GM23248 (cell line): ENCODE measurements at regions not wholly inside any gene's neighbourhood (a gene's known extent, or its start where the extent isn't known, plus 50 kb on each side); places are given as distances from the start of the nearest gene placed in this dataset.

Experiments used
- DNase-seq: peaks from one replicate; pipeline ENCODE4 v3.0.0-alpha.2; 2015
- H2AFZ ChIP-seq: fragments of 200-600 bp; sonication (generic); 2 replicates; pipeline ENCODE4 v1.6.1; 2016; ENCODE audit warnings: antibody characterized with exemption
- H3F3A ChIP-seq: fragments of 200-600 bp; sonication (generic); 2 replicates; pipeline ENCODE4 v1.6.1; 2016; ENCODE audit warnings: mild to moderate bottlenecking, antibody characterized with exemption, mixed run types; ENCODE audit not compliant: insufficient read depth
- H3K27ac ChIP-seq: fragments of 200-600 bp; sonication (generic); 2 replicates; pipeline ENCODE4 v1.5.1; 2016; ENCODE audit warnings: mild to moderate bottlenecking
- H3K27me3 ChIP-seq: fragments of 200-600 bp; sonication (generic); replicated peaks from 2 replicates; pipeline ENCODE4 v1.6.1; 2016; ENCODE audit warnings: mild to moderate bottlenecking; ENCODE audit not compliant: insufficient read depth
- H3K36me3 ChIP-seq: fragments of 200-600 bp; sonication (generic); 2 replicates; pipeline ENCODE4 v1.6.1; 2016; ENCODE audit warnings: low read depth, mild to moderate bottlenecking
- H3K4me1 ChIP-seq: fragments of 200-600 bp; sonication (generic); 2 replicates; pipeline ENCODE4 v1.6.1; 2016; ENCODE audit warnings: mild to moderate bottlenecking; ENCODE audit not compliant: insufficient read depth
- H3K4me2 ChIP-seq: fragments of 200-600 bp; sonication (generic); one replicate; pipeline ENCODE4 v1.6.1; 2016; ENCODE audit warnings: mild to moderate bottlenecking; ENCODE audit not compliant: unreplicated experiment
- H3K4me3 ChIP-seq: fragments of 200-600 bp; sonication (generic); 2 replicates; pipeline ENCODE4 v1.5.1; 2016; ENCODE audit warnings: mild to moderate bottlenecking
- H3K79me2 ChIP-seq: fragments of 200-600 bp; sonication (generic); 2 replicates; pipeline ENCODE4 v1.6.1; 2016; ENCODE audit warnings: mild to moderate bottlenecking; ENCODE audit not compliant: insufficient read depth
- H3K9ac ChIP-seq: fragments of 200-600 bp; sonication (generic); 2 replicates; pipeline ENCODE4 v1.6.1; 2016; ENCODE audit warnings: mild to moderate bottlenecking
- H3K9me2 ChIP-seq: fragments of 200-600 bp; sonication (generic); 2 replicates; pipeline ENCODE4 v1.6.1; 2016; ENCODE audit warnings: mixed run types, mild to moderate bottlenecking, moderate library complexity; ENCODE audit not compliant: insufficient read depth
- H3K9me3 ChIP-seq: fragments of 200-600 bp; sonication (generic); one replicate; pipeline ENCODE4 v1.6.1; 2017; ENCODE audit warnings: low read depth
- H4K20me1 ChIP-seq: fragments of 200-600 bp; sonication (generic); 2 replicates; pipeline ENCODE4 v1.6.0; 2016; ENCODE audit not compliant: insufficient read depth
- EZH2 ChIP-seq: fragments of 200-600 bp; sonication (generic); IDR thresholded peaks from 2 replicates; pipeline ENCODE4 v1.6.1; 2018; ENCODE audit warnings: antibody characterized with exemption, mild to moderate bottlenecking; ENCODE audit not compliant: insufficient read depth, poor library complexity, severe bottlenecking
- EZH2phosphoT487 ChIP-seq: fragments of 200-600 bp; sonication (generic); IDR thresholded peaks from 2 replicates; pipeline ENCODE4 v1.6.1; 2018; ENCODE audit warnings: antibody characterized with exemption, moderate library complexity, mild to moderate bottlenecking, low read depth; ENCODE audit not compliant: insufficient read depth
- whole genome bisulfite sequencing, 2 experiments: methylation state at CpG; one replicate each; pipeline ENCODE4 v1.1.6; 2015 to 2017; ENCODE audit warnings: low lambda C conversion rate in 2 of 2, low coverage in 1 of 2; ENCODE audit errors: missing lambda C conversion rate in 2 of 2; 5-methylcytosine and 5-hydroxymethylcytosine counted together
- in situ Hi-C: fragments of 300-500 bp; cut with MboI; formaldehyde crosslinking; loops from 2 replicates; pipeline ENCODE4 v1.15.0; 2020

DNA sequence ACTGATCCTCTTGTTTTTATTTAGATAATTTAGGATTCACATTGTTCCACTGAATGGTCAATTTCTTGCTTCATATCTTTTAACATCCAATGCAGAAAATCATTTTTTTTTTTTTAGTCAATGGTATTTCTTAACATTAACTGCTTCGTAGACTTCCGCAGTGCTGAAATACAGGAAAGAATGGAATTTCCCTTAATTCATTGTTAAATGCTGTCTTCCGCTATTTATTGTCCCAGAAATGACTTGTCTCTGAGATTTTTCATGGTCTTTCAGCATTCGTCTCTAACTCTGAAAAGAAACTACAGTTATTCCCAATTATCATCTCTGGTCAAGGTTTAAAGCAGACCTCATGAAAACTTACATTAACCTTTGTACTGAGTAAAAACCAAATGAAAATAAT, 1029.1 kb upstream of the MANEA start:
- Histone ChIP-seq H4K20me1 (no peaks in the 10 kb centered on the region), H3K27ac (no peak overlapping the region), H3K4me1 (no peaks in the 10 kb centered on the region), H3K9me2 (no peaks in the 10 kb centered on the region), H3K27me3 (no peaks in the 10 kb centered on the region), H2AFZ (no peak overlapping the region), H3F3A (no peaks in the 10 kb centered on the region), H3K36me3 (no peaks in the 10 kb centered on the region), H3K9me3 (no peaks in the 10 kb centered on the region), H3K4me2 (no peak overlapping the region), H3K79me2 (no peaks in the 10 kb centered on the region), H3K4me3 (no peak overlapping the region), H3K9ac (no peak overlapping the region)
- in situ Hi-C loops = no loop called here
- no peak for TF ChIP-seq EZH2
- no peak for TF ChIP-seq EZH2phosphoT487
- DNase-seq = no peak
- 21 to 28% methylated on average over 4 of the region's 4 CpGs for WGBS, 2 experiments

DNA sequence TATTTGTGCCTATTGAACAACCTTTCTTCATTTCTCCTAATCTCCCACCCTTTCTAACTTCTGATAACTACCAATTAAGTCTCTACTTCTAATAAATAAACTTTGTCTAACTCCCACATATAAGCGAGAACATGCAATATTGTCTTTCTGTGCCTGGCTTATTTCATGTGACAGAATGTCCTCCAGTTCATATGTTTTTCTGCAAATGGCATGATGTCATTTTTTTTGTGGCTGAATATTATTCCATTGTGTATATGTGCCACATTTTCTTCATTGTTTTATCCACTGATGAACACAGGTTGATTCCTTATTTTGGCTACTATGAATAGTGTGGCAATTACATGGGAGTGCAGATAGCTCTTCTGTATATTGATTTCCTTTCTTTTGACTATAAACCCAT, 1041.5 kb upstream of the MANEA start:
- Histone ChIP-seq H3K9me2 (no peaks in the 10 kb centered on the region), H3K4me3 (no peak overlapping the region), H3K27ac (no peak overlapping the region), H3K36me3 (no peaks in the 10 kb centered on the region), H3K9me3 (peaks cover 4% of the 10 kb centered on the region), H3K27me3 (no peaks in the 10 kb centered on the region), H3K9ac (no peak overlapping the region), H2AFZ (no peak overlapping the region), H3K79me2 (no peaks in the 10 kb centered on the region), H3K4me1 (no peaks in the 10 kb centered on the region), H3F3A (no peaks in the 10 kb centered on the region), H3K4me2 (no peak overlapping the region), H4K20me1 (no peaks in the 10 kb centered on the region)
- DNase-seq = no peak
- no peak for TF ChIP-seq EZH2
- TF ChIP-seq EZH2phosphoT487 = no peak
- in situ Hi-C loops = no loop called here
- 25 to 32% methylated on average over 1 of the region's 1 CpG for WGBS, 2 experiments

DNA sequence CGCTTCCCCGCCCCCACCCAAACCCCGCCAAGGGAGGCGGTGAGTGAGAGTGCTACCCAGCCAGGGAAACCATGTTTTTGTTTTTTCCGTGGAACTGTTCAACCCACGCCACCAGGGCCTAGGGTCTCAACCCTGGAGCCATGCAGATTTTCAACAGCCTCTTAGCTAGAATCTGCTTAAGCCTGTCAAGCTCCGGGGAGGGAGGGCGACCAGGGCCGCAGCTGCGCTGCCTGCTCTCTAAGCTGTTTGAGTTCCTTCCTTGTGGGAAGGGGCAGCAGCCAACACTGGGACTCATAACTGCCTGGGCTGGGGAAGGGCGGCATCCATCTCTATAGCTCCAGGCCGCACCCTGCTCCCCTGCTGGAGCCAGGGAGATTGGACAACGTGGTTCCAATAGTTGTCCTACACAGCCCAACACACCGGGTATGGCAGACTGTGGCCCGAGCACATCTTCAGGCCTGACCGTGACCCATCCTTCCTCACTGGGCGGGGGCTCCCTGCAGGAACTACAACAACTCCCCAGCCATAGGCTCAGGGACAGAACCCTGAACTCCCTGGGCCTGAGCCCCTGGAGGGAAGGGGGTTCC, 1065.7 kb upstream of the MANEA start:
- Histone ChIP-seq H3K4me3 (no peak overlapping the region), H3K9me2 (no peaks in the 10 kb centered on the region), H4K20me1 (no peaks in the 10 kb centered on the region), H3F3A (no peaks in the 10 kb centered on the region), H3K79me2 (no peaks in the 10 kb centered on the region), H3K36me3 (no peaks in the 10 kb centered on the region), H3K9me3 (peaks cover 2% of the 10 kb centered on the region), H3K9ac (no peak overlapping the region), H3K4me1 (no peaks in the 10 kb centered on the region), H2AFZ (no peak overlapping the region), H3K27me3 (no peaks in the 10 kb centered on the region), H3K4me2 (no peak overlapping the region), H3K27ac (no peak overlapping the region)
- TF ChIP-seq EZH2phosphoT487 (no peak), EZH2 (no peak)
- no peak for DNase-seq
- in situ Hi-C loops = no loop called here
- WGBS, 2 experiments = 42 to 44% methylated on average over 9 to 17 of the region's 17 CpGs

DNA sequence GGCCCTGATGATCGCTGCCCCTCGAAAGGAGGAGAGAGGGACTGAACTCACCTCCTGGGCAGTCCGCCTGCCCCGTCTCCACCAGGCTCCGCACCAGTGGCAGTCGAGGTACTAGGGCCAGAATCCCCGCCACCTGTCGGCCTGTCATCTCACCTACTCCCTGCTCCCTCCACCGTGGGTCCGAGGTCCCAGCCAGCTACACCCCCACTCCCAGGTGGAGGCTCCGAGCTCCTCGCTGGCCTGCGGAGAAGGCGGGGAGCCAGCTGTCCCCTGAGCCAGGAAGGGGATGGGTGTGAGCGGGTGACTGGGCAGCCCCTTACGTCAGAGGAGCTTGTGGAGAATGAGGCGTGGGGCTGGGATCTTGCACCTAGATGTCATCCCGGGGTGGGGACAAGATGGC, 1066.5 kb upstream of the MANEA start:
- WGBS, 2 experiments = 42 to 46% methylated on average over 18 of the region's 18 CpGs
- TF ChIP-seq EZH2 (no peak), EZH2phosphoT487 (no peak)
- Histone ChIP-seq H3K27ac (no peak overlapping the region), H4K20me1 (no peaks in the 10 kb centered on the region), H3K9ac (no peak overlapping the region), H3K27me3 (no peaks in the 10 kb centered on the region), H3K79me2 (no peaks in the 10 kb centered on the region), H3K4me3 (no peak overlapping the region), H3K9me2 (no peaks in the 10 kb centered on the region), H3F3A (no peaks in the 10 kb centered on the region), H3K36me3 (no peaks in the 10 kb centered on the region), H2AFZ (no peak overlapping the region), H3K4me2 (no peak overlapping the region), H3K4me1 (no peaks in the 10 kb centered on the region), H3K9me3 (peaks cover 2% of the 10 kb centered on the region)
- in situ Hi-C loops = no loop called here
- no peak for DNase-seq

DNA sequence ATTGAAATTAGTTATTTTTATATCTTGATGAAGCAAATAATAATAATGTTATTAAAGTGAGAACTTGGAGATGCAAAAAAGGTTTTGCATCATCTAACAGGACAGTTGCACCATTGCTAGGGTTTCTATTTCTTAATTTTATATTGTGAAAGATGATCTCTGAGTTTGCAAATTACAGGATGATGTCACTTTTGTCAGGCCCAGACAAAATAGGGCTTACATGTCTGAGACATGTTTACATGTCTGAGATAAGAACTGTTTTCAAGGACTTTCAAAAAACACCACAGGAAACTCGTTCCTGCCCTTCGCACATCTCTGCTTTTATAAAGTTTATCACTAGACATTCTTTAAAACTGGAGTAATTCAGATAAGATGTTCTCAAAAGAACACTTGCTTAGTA, 1075.8 kb upstream of the MANEA start:
- WGBS, 2 experiments = 2 to 4% methylated on average over 2 of the region's 2 CpGs
- H2AFZ ChIP-seq = no peak overlapping the region
- H3K4me3 ChIP-seq = no peak overlapping the region
- no peak overlapping the region for H3K9ac ChIP-seq
- no peak overlapping the region for H3K27ac ChIP-seq
- H3K9me2 ChIP-seq = no peaks in the 10 kb centered on the region
- no peaks in the 10 kb centered on the region for H3K36me3 ChIP-seq
- TF ChIP-seq EZH2phosphoT487 = no peak
- no peak for TF ChIP-seq EZH2
- no peak for DNase-seq
- in situ Hi-C loops = no loop called here
- H3K27me3 ChIP-seq = no peaks in the 10 kb centered on the region
- no peaks in the 10 kb centered on the region for H3K4me1 ChIP-seq
- H3K79me2 ChIP-seq = no peaks in the 10 kb centered on the region
- no peaks in the 10 kb centered on the region for H3F3A ChIP-seq
- H4K20me1 ChIP-seq = no peaks in the 10 kb centered on the region
- no peaks in the 10 kb centered on the region for H3K9me3 ChIP-seq
- H3K4me2 ChIP-seq = no peak overlapping the region
